Peyer's patch (tissue), 4 donors: ENCODE measurements at regions not wholly inside any gene's neighbourhood (a gene's known extent, or its start where the extent isn't known, plus 50 kb on each side); places are given as distances from the start of the nearest gene placed in this dataset.

Experiments
- DNase-seq, 3 donors: peaks; one replicate each; pipeline ENCODE4 v3.0.0-alpha.2; 2017 to 2019
- H3K27ac ChIP-seq, 4 donors: fragments of 200-600 bp; sonication (generic); one replicate each; pipeline ENCODE4 v1.5.1; 2016 to 2019
- H3K27me3 ChIP-seq, 2 donors: fragments of 200-600 bp; sonication (generic); one replicate each; pipeline ENCODE4 v1.5.1; 2019
- H3K36me3 ChIP-seq, 3 donors: fragments of 200-600 bp; sonication (generic); one replicate each; pipeline ENCODE4 v1.5.1; 2016 to 2019
- H3K4me1 ChIP-seq, 4 donors: fragments of 200-600 bp; sonication (generic); one replicate each; pipeline ENCODE4 v1.5.1; 2016 to 2019
- H3K4me3 ChIP-seq, 4 donors: fragments of 200-600 bp; sonication (generic); 1 replicate in 3 of 4; 2 replicates in 1 of 4; pipeline ENCODE4 v1.5.1; 2016 to 2019; ENCODE audit warnings: mild to moderate bottlenecking in 1 of 4
- H3K9me3 ChIP-seq, 4 donors: fragments of 200-600 bp; sonication (generic); one replicate each; pipeline ENCODE4 v1.5.1; 2016 to 2019; ENCODE audit warnings: mild to moderate bottlenecking in 1 of 4
- CTCF ChIP-seq, 6 experiments: fragments of 450-650 bp in 4 of 6; fragments of 200-600 bp in 2 of 6; sonication (generic) in 1 of 6; IDR thresholded peaks; one replicate each; pipeline ENCODE4 v1.5.1; 2017 to 2019; ENCODE audit warnings: antibody characterized with exemption in 6 of 6, mild to moderate bottlenecking in 3 of 6, moderate library complexity in 1 of 6
- POLR2A ChIP-seq, 2 donors: fragments of 450-650 bp; IDR thresholded peaks; one replicate each; pipeline ENCODE4 v1.5.1; 2017; ENCODE audit warnings: antibody characterized with exemption in 2 of 2, mild to moderate bottlenecking in 2 of 2, moderate library complexity in 2 of 2

GRCh38 chr21:16815243-16815642 is 697.6 kb upstream of the CXADR start:
- H3K36me3 ChIP-seq, result no peaks in the 10 kb centered on the region
- TF ChIP-seq CTCF (IDR thresholded peaks at IDR 0.05) (no peak), POLR2A (IDR thresholded peaks at IDR 0.05) (no peak)
- no peak for DNase-seq

DNA sequence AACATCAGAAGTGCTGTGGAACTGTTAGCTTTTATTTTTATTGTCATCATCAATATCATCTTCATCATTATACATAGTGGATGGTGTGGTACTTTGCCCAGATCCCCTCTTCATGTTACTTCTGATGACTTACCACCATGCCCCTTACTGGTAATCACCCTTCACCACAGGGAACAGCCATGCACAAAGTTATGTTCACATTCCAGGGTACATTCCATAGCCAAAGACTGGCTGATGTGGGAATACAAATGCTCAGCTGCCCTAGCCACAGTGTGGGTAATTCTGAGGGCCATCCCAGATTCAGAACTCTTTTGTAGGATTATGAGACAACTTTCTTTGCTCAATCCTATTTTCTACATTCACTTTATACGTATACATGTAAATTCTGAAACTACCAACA is 691.3 kb upstream of the CXADR start:
- H3K4me3 ChIP-seq, result no peak overlapping the region
- no peaks in the 10 kb centered on the region for H3K27me3 ChIP-seq
- no peak for DNase-seq
- H3K4me1 ChIP-seq, result no peaks in the 10 kb centered on the region
- TF ChIP-seq CTCF (IDR thresholded peaks at IDR 0.05) (no peak), POLR2A (IDR thresholded peaks at IDR 0.05) (no peak)
- H3K36me3 ChIP-seq, result no peaks in the 10 kb centered on the region
- H3K27ac ChIP-seq, result no peak overlapping the region
- H3K9me3 ChIP-seq, result peaks cover 0 to 3% (median 0%) of the 10 kb centered on the region in 4 donors

More at GRCh38 chr21:16815243-16815642, 697.6 kb upstream of the CXADR start:
- Histone ChIP-seq H3K27ac (no peak overlapping the region), H3K27me3 (no peaks in the 10 kb centered on the region), H3K4me3 (no peak overlapping the region), H3K4me1 (no peaks in the 10 kb centered on the region), H3K9me3 (peaks cover 0 to 3% (median 0%) of the 10 kb centered on the region in 4 donors)

DNA sequence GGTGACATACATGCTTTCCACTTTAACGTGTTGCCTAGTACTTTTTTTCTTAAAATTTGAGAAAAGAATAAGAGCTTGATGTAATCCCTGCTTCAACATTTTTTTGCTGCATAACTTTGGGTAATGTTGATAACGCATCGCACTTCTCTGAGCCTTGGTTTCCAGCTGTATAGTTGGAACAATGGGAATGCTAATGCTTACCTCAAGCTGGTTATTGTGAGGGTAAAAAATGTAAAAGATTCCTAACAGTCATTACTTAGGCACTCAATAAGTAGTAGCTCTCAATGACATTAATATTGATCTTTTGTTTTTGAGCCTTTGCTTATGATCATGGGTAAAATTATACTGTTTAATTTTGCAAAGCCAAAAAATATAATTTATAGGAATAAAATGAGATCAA is 683.3 kb upstream of the CXADR start:
- Histone ChIP-seq H3K4me3 (no peak overlapping the region), H3K9me3 (no peaks in the 10 kb centered on the region), H3K36me3 (no peaks in the 10 kb centered on the region), H3K27ac (no peak overlapping the region), H3K27me3 (no peaks in the 10 kb centered on the region), H3K4me1 (no peaks in the 10 kb centered on the region)
- no peak for DNase-seq
- TF ChIP-seq CTCF (IDR thresholded peaks at IDR 0.05) (no peak), POLR2A (IDR thresholded peaks at IDR 0.05) (no peak)

GRCh38 chr21:16832791-16833190 is 680.1 kb upstream of the CXADR start:
- Histone ChIP-seq H3K36me3 (no peaks in the 10 kb centered on the region), H3K9me3 (no peaks in the 10 kb centered on the region), H3K27ac (no peak overlapping the region), H3K4me3 (no peak overlapping the region), H3K27me3 (no peaks in the 10 kb centered on the region), H3K4me1 (no peaks in the 10 kb centered on the region)
- DNase-seq, result no peak
- no peak for TF ChIP-seq POLR2A (IDR thresholded peaks at IDR 0.05)
- TF ChIP-seq CTCF (IDR thresholded peaks at IDR 0.05), result no peak

DNA sequence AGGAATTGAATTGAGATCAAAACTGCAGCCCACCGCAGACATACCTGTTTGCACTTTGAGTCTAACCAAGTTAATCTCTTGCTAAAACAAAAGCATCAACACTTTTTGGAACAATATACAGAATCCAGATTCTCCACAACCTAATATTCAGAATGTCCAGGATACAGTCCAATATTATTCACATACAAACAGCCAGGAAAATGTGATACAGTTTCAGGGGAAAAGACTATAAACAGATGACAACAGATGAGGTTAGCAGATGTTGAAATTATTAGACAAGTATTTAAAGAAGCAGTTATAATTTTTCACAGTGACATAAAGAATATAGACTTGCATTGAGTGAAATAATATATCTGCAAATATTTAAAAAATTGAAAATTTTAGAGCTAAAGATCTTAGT is 678.1 kb upstream of the CXADR start:
- H3K36me3 ChIP-seq, result no peaks in the 10 kb centered on the region
- H3K4me3 ChIP-seq, result no peak overlapping the region
- H3K4me1 ChIP-seq, result no peaks in the 10 kb centered on the region
- no peak overlapping the region for H3K27ac ChIP-seq
- TF ChIP-seq POLR2A (IDR thresholded peaks at IDR 0.05) (no peak), CTCF (IDR thresholded peaks at IDR 0.05) (no peak)
- H3K27me3 ChIP-seq, result no peaks in the 10 kb centered on the region
- no peaks in the 10 kb centered on the region for H3K9me3 ChIP-seq
- no peak for DNase-seq

- Histone ChIP-seq H3K9me3 (no peaks in the 10 kb centered on the region), H3K27me3 (no peaks in the 10 kb centered on the region), H3K36me3 (no peaks in the 10 kb centered on the region), H3K27ac (no peak overlapping the region), H3K4me3 (no peak overlapping the region), H3K4me1 (no peaks in the 10 kb centered on the region)
- no peak for TF ChIP-seq POLR2A (IDR thresholded peaks at IDR 0.05)
- no peak for TF ChIP-seq CTCF (IDR thresholded peaks at IDR 0.05)
- DNase-seq, result no peak
Measured at GRCh38 chr21:16837321-16837720, 675.5 kb upstream of the CXADR start.
